GM12873 (cell line): ENCODE measurements at regions not wholly inside any gene's neighbourhood (a gene's known extent, or its start where the extent isn't known, plus 50 kb on each side); places are given as distances from the start of the nearest gene placed in this dataset.

ENCODE experiments used
- TF ChIP-seq, protein P1 (sequence below): IDR thresholded peaks from 2 replicates; pipeline ENCODE4 v1.5.1; 2012; ENCODE audit warnings: low read depth, mild to moderate bottlenecking, moderate library complexity, low read length, control low read depth; ENCODE audit not compliant: insufficient read depth; ENCODE audit errors: missing control alignments

DNA sequence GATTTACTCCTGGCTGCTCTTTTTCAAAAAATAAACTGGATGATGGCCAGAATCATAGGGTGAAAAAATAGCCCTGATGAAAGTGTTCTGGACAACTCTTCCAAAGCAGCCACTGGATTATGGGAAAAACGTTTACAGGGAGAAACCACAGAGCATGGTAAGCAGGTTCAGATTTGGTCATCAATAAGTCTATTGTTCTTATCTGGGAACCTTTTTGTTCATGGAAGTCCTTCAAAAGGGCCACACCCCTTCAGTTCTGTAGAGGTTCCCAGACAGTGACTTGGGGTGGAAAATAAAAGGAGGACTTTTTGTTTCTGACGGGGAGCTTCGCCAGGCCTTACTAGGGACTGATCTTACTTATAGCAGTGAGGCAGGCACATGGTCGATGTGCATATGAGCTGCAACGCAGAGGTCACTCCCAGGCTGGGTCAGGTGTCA is 117.4 kb upstream of the SLC38A2 start:
- TF ChIP-seq, protein P1, sequence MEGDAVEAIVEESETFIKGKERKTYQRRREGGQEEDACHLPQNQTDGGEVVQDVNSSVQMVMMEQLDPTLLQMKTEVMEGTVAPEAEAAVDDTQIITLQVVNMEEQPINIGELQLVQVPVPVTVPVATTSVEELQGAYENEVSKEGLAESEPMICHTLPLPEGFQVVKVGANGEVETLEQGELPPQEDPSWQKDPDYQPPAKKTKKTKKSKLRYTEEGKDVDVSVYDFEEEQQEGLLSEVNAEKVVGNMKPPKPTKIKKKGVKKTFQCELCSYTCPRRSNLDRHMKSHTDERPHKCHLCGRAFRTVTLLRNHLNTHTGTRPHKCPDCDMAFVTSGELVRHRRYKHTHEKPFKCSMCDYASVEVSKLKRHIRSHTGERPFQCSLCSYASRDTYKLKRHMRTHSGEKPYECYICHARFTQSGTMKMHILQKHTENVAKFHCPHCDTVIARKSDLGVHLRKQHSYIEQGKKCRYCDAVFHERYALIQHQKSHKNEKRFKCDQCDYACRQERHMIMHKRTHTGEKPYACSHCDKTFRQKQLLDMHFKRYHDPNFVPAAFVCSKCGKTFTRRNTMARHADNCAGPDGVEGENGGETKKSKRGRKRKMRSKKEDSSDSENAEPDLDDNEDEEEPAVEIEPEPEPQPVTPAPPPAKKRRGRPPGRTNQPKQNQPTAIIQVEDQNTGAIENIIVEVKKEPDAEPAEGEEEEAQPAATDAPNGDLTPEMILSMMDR, result no peak

DNA sequence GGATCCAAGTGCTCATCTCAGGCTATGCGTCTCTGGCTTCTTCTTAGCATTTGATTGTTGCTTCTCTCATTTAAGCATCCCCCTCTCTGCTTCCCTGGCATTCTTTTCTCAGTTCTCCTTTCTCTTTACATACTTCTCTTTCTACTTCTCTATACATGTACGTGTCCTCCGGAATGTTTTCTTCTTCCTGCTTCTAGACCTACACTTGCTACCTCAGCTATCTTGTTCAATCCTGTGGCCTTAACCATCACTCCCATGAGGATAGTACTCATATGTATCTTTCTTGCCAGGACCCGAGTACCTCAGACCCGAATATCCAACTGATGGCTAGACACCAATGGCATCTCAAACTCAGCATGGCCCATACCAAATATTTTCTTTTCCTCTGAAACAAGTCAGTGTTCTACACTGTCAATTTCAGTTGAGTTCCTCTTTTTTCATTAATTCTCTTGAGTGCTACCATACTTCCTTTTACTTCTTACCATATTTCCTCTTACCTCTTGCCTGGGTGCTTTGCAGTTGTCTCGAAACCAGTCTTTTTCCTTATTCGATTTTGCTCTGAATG is 115.1 kb upstream of the SLC38A2 start:
- TF ChIP-seq, protein P1, result no peak

GRCh38 chr12:46486588-46486987 is 114.0 kb upstream of the SLC38A2 start:
- TF ChIP-seq, protein P1, result no peak

DNA sequence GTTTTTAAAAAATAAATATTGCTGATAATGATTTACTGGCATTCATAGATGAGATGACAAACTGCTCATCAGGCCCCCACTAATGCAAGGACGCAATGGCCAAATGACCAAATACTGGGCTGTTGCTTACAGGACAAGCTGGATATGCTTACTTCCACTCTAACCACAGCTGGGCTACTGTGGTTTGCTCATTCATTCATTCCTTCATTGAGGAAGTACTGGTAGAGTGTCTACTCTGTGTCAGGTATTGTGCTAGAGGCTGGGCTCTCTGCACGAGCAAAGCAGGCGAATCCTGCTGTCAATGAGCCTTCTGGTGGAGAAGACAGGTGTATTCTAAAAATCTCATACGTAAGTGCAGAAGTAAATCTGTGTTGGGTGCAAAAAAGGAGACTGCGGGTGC is 113.3 kb upstream of the SLC38A2 start:
- TF ChIP-seq, protein P1, result no peak

GRCh38 chr12:46484396-46485061 is 112.0 kb upstream of the SLC38A2 start:
- TF ChIP-seq, protein P1, result no peak

- TF ChIP-seq, protein P1, result no peak
Measured at GRCh38 chr12:46483572-46484395, 111.2 kb upstream of the SLC38A2 start.

- TF ChIP-seq, protein P1, result no peak
Measured at GRCh38 chr12:46480724-46481123, 108.2 kb upstream of the SLC38A2 start.
